ENCODE measurements at regions not wholly inside any gene's neighbourhood (a gene's known extent, or its start where the extent isn't known, plus 50 kb on each side); places are given as distances from the start of the nearest gene placed in this dataset.

GRCh38 chr20:40806929-40807820, 118.1 kb upstream of the MAFB start:
- DNase-seq (ENCODE audit: low spot score): no peak

GRCh38 chr20:40807821-40808170, 118.8 kb upstream of the MAFB start:
- no peak for DNase-seq (ENCODE audit: low spot score)

- DNase-seq (ENCODE audit: low spot score): no peak
These were observed 119.9 kb upstream of the MAFB start for GRCh38 chr20:40808936-40809335.

GRCh38 chr20:40809361-40809760, 120.3 kb upstream of the MAFB start:
- DNase-seq (ENCODE audit: low spot score): no peak

GRCh38 chr20:40810332-40811000, 121.4 kb upstream of the MAFB start:
- no peak for DNase-seq (ENCODE audit: low spot score)

- DNase-seq (ENCODE audit: low spot score): no peak
These were observed 122.0 kb upstream of the MAFB start for GRCh38 chr20:40811004-40811403.

GRCh38 chr20:40811660-40812414, 122.8 kb upstream of the MAFB start:
- DNase-seq (ENCODE audit: low spot score): no peak

GRCh38 chr20:40812415-40812925, 123.4 kb upstream of the MAFB start:
- no peak for DNase-seq (ENCODE audit: low spot score)

- DNase-seq (ENCODE audit: low spot score): peak; percentile 0
These were observed 124.0 kb upstream of the MAFB start for GRCh38 chr20:40813029-40813431.

GRCh38 chr20:40813708-40814630, 124.9 kb upstream of the MAFB start:
- no peak for DNase-seq (ENCODE audit: low spot score)

- no peak for DNase-seq (ENCODE audit: low spot score)
These were observed 125.6 kb upstream of the MAFB start for GRCh38 chr20:40814631-40814960.

- no peak for DNase-seq (ENCODE audit: low spot score)
These were observed 126.4 kb upstream of the MAFB start for GRCh38 chr20:40815156-40816038.

GRCh38 chr20:40816039-40816352, 127.0 kb upstream of the MAFB start:
- DNase-seq (ENCODE audit: low spot score): no peak

GRCh38 chr20:40821429-40821828, 132.4 kb upstream of the MAFB start:
- DNase-seq (ENCODE audit: low spot score): no peak

GRCh38 chr20:40826699-40827098, 137.7 kb upstream of the MAFB start:
- no peak for DNase-seq (ENCODE audit: low spot score)

GRCh38 chr20:40835321-40835720, 146.3 kb upstream of the MAFB start:
- DNase-seq (ENCODE audit: low spot score): no peak

- no peak for DNase-seq (ENCODE audit: low spot score)
These were observed 149.5 kb upstream of the MAFB start for GRCh38 chr20:40838509-40838908.

- peak; percentile 4 for DNase-seq (ENCODE audit: low spot score)
These were observed 154.2 kb upstream of the MAFB start for GRCh38 chr20:40843251-40843650.

GRCh38 chr20:40844332-40844731, 155.3 kb upstream of the MAFB start:
- DNase-seq (ENCODE audit: low spot score): no peak

GRCh38 chr20:40848096-40848495, 159.1 kb upstream of the MAFB start:
- no peak for DNase-seq (ENCODE audit: low spot score)

- no peak for DNase-seq (ENCODE audit: low spot score)
These were observed 159.5 kb upstream of the MAFB start for GRCh38 chr20:40848526-40848925.

All from pons (tissue), 1 donor.